Mesothelial cell of epicardium (in vitro differentiated cells): ENCODE measurements at regions not wholly inside any gene's neighbourhood (a gene's known extent, or its start where the extent isn't known, plus 50 kb on each side); places are given as distances from the start of the nearest gene placed in this dataset.
"Not testable (repeated sequence)": the region's sequence is repeated elsewhere in the genome, so short reads cannot be mapped to it uniquely, and the experiment has no call there.

Experiments used
- DNase-seq, 2 experiments: peaks; one replicate each; pipeline ENCODE4 v3.0.0; 2021; ENCODE audit warnings: low spot score in 2 of 2; ENCODE audit not compliant: unreplicated experiment in 2 of 2
- H3K27ac Mint-ChIP-seq: 2 replicates; pipeline ENCODE4 v1.8.0; 2021; ENCODE audit warnings: mixed read lengths
- H3K27me3 Mint-ChIP-seq: 2 replicates; pipeline ENCODE4 v1.8.0; 2021; ENCODE audit warnings: low read depth, mixed read lengths
- H3K36me3 Mint-ChIP-seq: 2 replicates; pipeline ENCODE4 v1.8.0; 2021; ENCODE audit warnings: mixed read lengths
- H3K4me1 Mint-ChIP-seq: 2 replicates; pipeline ENCODE4 v1.8.0; 2021; ENCODE audit warnings: mixed read lengths
- H3K4me3 Mint-ChIP-seq: 2 replicates; pipeline ENCODE4 v1.8.0; 2021; ENCODE audit warnings: mild to moderate bottlenecking, moderate library complexity, mixed read lengths
- H3K9me3 Mint-ChIP-seq: 2 replicates; pipeline ENCODE4 v1.8.0; 2021; ENCODE audit warnings: mixed read lengths
- CTCF ChIP-seq: fragments of 200-600 bp; sonication (generic); IDR thresholded peaks from one replicate; pipeline ENCODE4 v1.5.0; 2021; ENCODE audit warnings: antibody characterized with exemption; ENCODE audit not compliant: unreplicated experiment

GRCh38 chr5:142210011-142210410, 101.4 kb downstream of the NDFIP1 start:
- Mint-ChIP-seq H3K27ac (no peak overlapping the region), H3K4me1 (no peaks in the 10 kb centered on the region), H3K36me3 (no peaks in the 10 kb centered on the region), H3K9me3 (no peaks in the 10 kb centered on the region), H3K27me3 (no peaks in the 10 kb centered on the region), H3K4me3 (no peak overlapping the region)
- DNase-seq: no peak
- no peak for TF ChIP-seq CTCF

GRCh38 chr5:142208777-142209312, 100.3 kb downstream of the NDFIP1 start:
- no peak overlapping the region for H3K27ac Mint-ChIP-seq
- no peaks in the 10 kb centered on the region for H3K9me3 Mint-ChIP-seq
- H3K4me3 Mint-ChIP-seq: no peak overlapping the region
- no peak for DNase-seq
- no peaks in the 10 kb centered on the region for H3K27me3 Mint-ChIP-seq
- no peaks in the 10 kb centered on the region for H3K36me3 Mint-ChIP-seq
- no peak for TF ChIP-seq CTCF
- H3K4me1 Mint-ChIP-seq: no peaks in the 10 kb centered on the region

GRCh38 chr5:142208244-142208643, 99.7 kb downstream of the NDFIP1 start:
- H3K27ac Mint-ChIP-seq, H3K36me3 Mint-ChIP-seq, H3K4me3 Mint-ChIP-seq, H3K4me1 Mint-ChIP-seq, H3K9me3 Mint-ChIP-seq, DNase-seq, H3K27me3 Mint-ChIP-seq: not testable (repeated sequence)

- Mint-ChIP-seq H3K27ac (no peak overlapping the region), H3K4me1 (no peaks in the 10 kb centered on the region), H3K9me3 (no peaks in the 10 kb centered on the region), H3K27me3 (peaks cover 1% of the 10 kb centered on the region), H3K4me3 (no peak overlapping the region), H3K36me3 (no peaks in the 10 kb centered on the region)
- TF ChIP-seq CTCF: no peak
- DNase-seq: no peak
Measured at GRCh38 chr5:142206801-142207200, 98.2 kb downstream of the NDFIP1 start.

GRCh38 chr5:142204219-142204618, 95.6 kb downstream of the NDFIP1 start:
- no peak for DNase-seq
- H3K27me3 Mint-ChIP-seq: peaks cover 1% of the 10 kb centered on the region
- H3K9me3 Mint-ChIP-seq: no peaks in the 10 kb centered on the region
- no peaks in the 10 kb centered on the region for H3K36me3 Mint-ChIP-seq
- no peak overlapping the region for H3K27ac Mint-ChIP-seq
- no peaks in the 10 kb centered on the region for H3K4me1 Mint-ChIP-seq
- no peak for TF ChIP-seq CTCF
- H3K4me3 Mint-ChIP-seq: no peak overlapping the region
